GM23338 (cell line): ENCODE measurements at regions not wholly inside any gene's neighbourhood (a gene's known extent, or its start where the extent isn't known, plus 50 kb on each side); places are given as distances from the start of the nearest gene placed in this dataset.

Experiments
- CTCF ChIP-seq, 2 experiments: fragments of 200-600 bp in 1 of 2; sonication (generic) in 1 of 2; conservative IDR thresholded peaks; 2 replicates each; pipeline versions ENCODE4 v1.5.1 to v1.6.1; 2016 to 2017; ENCODE audit warnings: antibody characterized with exemption in 2 of 2, low read depth in 2 of 2, mild to moderate bottlenecking in 2 of 2, moderate library complexity in 1 of 2
- EZH2 ChIP-seq: fragments of 200-600 bp; sonication (generic); IDR thresholded peaks from one replicate; pipeline ENCODE4 v1.8.0; 2017; ENCODE audit warnings: antibody characterized with exemption, mild to moderate bottlenecking, low read depth; ENCODE audit not compliant: unreplicated experiment
- EZH2phosphoT487 ChIP-seq: fragments of 200-600 bp; sonication (generic); IDR thresholded peaks from one replicate; pipeline ENCODE4 v1.8.1; 2018; ENCODE audit warnings: antibody characterized with exemption; ENCODE audit not compliant: unreplicated experiment
- JUNB ChIP-seq: IDR thresholded peaks from one replicate; pipeline ENCODE4 v1.6.1; 2016; ENCODE audit warnings: antibody characterized with exemption; ENCODE audit not compliant: unreplicated experiment
- NANOG ChIP-seq: IDR thresholded peaks from 2 replicates; pipeline ENCODE4 v1.6.1; 2016; ENCODE audit warnings: antibody characterized with exemption, borderline replicate concordance
- POLR2AphosphoS5 ChIP-seq: IDR thresholded peaks from 2 replicates; pipeline ENCODE4 v1.6.1; 2016; ENCODE audit warnings: antibody characterized with exemption, low read depth

DNA sequence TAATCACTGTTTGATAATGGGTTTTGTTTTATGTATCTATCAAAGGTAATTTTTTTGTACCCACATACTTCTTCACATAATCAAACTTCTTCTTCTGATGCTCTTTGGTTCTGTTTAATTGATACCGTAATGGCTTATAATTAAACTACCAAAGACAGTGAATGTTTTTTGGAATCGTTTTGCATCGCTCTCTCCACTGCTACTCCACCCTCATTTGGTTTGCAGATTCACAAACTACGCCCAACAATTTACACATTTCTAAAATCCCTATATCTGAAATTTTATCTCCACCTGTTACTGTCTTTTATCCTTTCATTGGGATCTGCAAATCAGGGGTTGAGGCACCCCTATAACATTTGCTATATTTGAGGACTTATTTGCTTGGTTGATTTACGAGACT lies 319.6 kb downstream of the RWDD3 start:
- TF ChIP-seq CTCF (conservative IDR thresholded peaks at IDR 0.05; ENCODE audit: low read depth in 2 of 2) (no peak), EZH2 (no peak), EZH2phosphoT487 (no peak), NANOG (no peak), POLR2AphosphoS5 (no peak), JUNB (no peak)
